MM.1S (cell line): ENCODE measurements at regions not wholly inside any gene's neighbourhood (a gene's known extent, or its start where the extent isn't known, plus 50 kb on each side); places are given as distances from the start of the nearest gene placed in this dataset.

Source experiments
- EZH2 ChIP-seq: fragments of 300-600 bp; sonication (generic); optimal IDR thresholded peaks from 2 replicates; pipeline ENCODE3; 2017; ENCODE audit warnings: low read depth, mild to moderate bottlenecking, antibody characterized with exemption, low read length, mixed read lengths
- EZH2phosphoT487 ChIP-seq: fragments of 300-600 bp; sonication (generic); IDR thresholded peaks from 2 replicates; pipeline ENCODE4 v1.6.1; 2018; ENCODE audit warnings: antibody characterized with exemption, low read length
- TF ChIP-seq, protein P1 (sequence below): fragments of 300-600 bp; sonication (generic); IDR thresholded peaks from 2 replicates; pipeline ENCODE4 v1.5.1; 2016; ENCODE audit warnings: antibody characterized with exemption, low read length, mixed read lengths

DNA sequence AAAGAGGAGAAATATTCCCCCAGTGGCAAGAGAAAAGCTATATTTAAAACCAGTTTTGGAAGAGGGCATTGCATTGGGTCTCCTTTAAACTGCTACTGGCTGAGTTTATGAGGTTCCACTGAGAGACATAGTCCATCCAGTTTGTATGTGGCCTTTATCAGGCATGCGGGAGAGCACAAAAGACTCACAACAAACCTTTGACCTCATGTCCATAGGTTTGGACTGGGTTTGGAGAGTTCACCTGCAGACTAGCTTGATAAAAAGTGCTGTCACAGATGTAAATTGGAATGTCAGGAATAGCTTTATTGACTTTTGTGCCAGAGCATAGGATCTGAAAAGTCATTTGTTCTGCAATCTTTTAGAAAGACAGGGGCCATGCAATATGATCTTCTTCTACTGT is 131.0 kb upstream of the NRIP1 start:
- TF ChIP-seq, protein P1, sequence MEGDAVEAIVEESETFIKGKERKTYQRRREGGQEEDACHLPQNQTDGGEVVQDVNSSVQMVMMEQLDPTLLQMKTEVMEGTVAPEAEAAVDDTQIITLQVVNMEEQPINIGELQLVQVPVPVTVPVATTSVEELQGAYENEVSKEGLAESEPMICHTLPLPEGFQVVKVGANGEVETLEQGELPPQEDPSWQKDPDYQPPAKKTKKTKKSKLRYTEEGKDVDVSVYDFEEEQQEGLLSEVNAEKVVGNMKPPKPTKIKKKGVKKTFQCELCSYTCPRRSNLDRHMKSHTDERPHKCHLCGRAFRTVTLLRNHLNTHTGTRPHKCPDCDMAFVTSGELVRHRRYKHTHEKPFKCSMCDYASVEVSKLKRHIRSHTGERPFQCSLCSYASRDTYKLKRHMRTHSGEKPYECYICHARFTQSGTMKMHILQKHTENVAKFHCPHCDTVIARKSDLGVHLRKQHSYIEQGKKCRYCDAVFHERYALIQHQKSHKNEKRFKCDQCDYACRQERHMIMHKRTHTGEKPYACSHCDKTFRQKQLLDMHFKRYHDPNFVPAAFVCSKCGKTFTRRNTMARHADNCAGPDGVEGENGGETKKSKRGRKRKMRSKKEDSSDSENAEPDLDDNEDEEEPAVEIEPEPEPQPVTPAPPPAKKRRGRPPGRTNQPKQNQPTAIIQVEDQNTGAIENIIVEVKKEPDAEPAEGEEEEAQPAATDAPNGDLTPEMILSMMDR, result no peak
- TF ChIP-seq EZH2, result no peak
- no peak for TF ChIP-seq EZH2phosphoT487
